GM18909 (cell line): ENCODE measurements at regions not wholly inside any gene's neighbourhood (a gene's known extent, or its start where the extent isn't known, plus 50 kb on each side); places are given as distances from the start of the nearest gene placed in this dataset.

ENCODE experiments used
- ATAC-seq: cut with Tn5 transposase; IDR thresholded peaks from one replicate; pipeline ENCODE4 v1.9.1; 2021; ENCODE audit warnings: mild to moderate bottlenecking; ENCODE audit not compliant: unreplicated experiment, poor library complexity

GRCh38 chr13:83232626-83233025, 649.6 kb downstream of the SLITRK1 start:
- ATAC-seq: no peak

- no peak for ATAC-seq
Measured at GRCh38 chr13:83229574-83230305, 652.5 kb downstream of the SLITRK1 start.

- ATAC-seq: no peak
Measured at GRCh38 chr13:83223546-83223945, 658.7 kb downstream of the SLITRK1 start.

- ATAC-seq: no peak
Measured at GRCh38 chr13:83221813-83222241, 660.4 kb downstream of the SLITRK1 start.

- ATAC-seq: no peak
Measured at GRCh38 chr13:83221256-83221655, 661.0 kb downstream of the SLITRK1 start.

GRCh38 chr13:83220241-83220640, 662.0 kb downstream of the SLITRK1 start:
- no peak for ATAC-seq

GRCh38 chr13:83219832-83220231, 662.4 kb downstream of the SLITRK1 start:
- ATAC-seq: no peak

- ATAC-seq: no peak
Measured at GRCh38 chr13:83216479-83217245, 665.6 kb downstream of the SLITRK1 start.

GRCh38 chr13:83215627-83216026, 666.6 kb downstream of the SLITRK1 start:
- ATAC-seq: no peak

- no peak for ATAC-seq
Measured at GRCh38 chr13:83214452-83214851, 667.8 kb downstream of the SLITRK1 start.

GRCh38 chr13:83211301-83211700, 671.0 kb downstream of the SLITRK1 start:
- ATAC-seq: no peak

GRCh38 chr13:83204886-83205285, 677.4 kb downstream of the SLITRK1 start:
- no peak for ATAC-seq

GRCh38 chr13:83201506-83201905, 680.8 kb downstream of the SLITRK1 start:
- ATAC-seq: no peak

- no peak for ATAC-seq
Measured at GRCh38 chr13:83197316-83197715, 685.0 kb downstream of the SLITRK1 start.

GRCh38 chr13:83190020-83190419, 692.3 kb downstream of the SLITRK1 start:
- ATAC-seq: no peak

GRCh38 chr13:83184819-83185218, 697.5 kb downstream of the SLITRK1 start:
- ATAC-seq: no peak

- ATAC-seq: no peak
Measured at GRCh38 chr13:83184150-83184475, 698.2 kb downstream of the SLITRK1 start.

GRCh38 chr13:83183439-83184149, 698.7 kb downstream of the SLITRK1 start:
- ATAC-seq: no peak

GRCh38 chr13:83182845-83183244, 699.4 kb downstream of the SLITRK1 start:
- no peak for ATAC-seq

GRCh38 chr13:83178008-83178407, 704.3 kb downstream of the SLITRK1 start:
- no peak for ATAC-seq

GRCh38 chr13:83168590-83168989, 713.7 kb downstream of the SLITRK1 start:
- ATAC-seq: no peak
